H1 (cell line): ENCODE measurements at regions not wholly inside any gene's neighbourhood (a gene's known extent, or its start where the extent isn't known, plus 50 kb on each side); places are given as distances from the start of the nearest gene placed in this dataset.

Experiments
- EZH2 ChIP-seq: fragments of 200-600 bp; sonication (generic); IDR thresholded peaks from 2 replicates; pipeline ENCODE4 v1.7.1; 2012; ENCODE audit warnings: low read depth, mild to moderate bottlenecking, moderate library complexity, low read length, inconsistent platforms; ENCODE audit not compliant: severe bottlenecking
- GTF2F1 ChIP-seq: IDR thresholded peaks from 2 replicates; pipeline ENCODE4 v1.6.1; 2012; ENCODE audit warnings: low read depth, low read length, improper control_type of control experiment, borderline replicate concordance
- POLR2A ChIP-seq, 2 experiments: IDR thresholded peaks; 1 replicate in 1 of 2; 2 replicates in 1 of 2; pipeline ENCODE4 v1.6.1; 2011; ENCODE audit warnings: low read depth in 2 of 2, low read length in 2 of 2, mild to moderate bottlenecking in 2 of 2; ENCODE audit errors: control extremely low read depth in 1 of 2
- SP2 ChIP-seq: IDR thresholded peaks from 2 replicates; pipeline ENCODE4 v1.6.1; 2012; ENCODE audit warnings: mild to moderate bottlenecking, low read length, inconsistent platforms
- TF ChIP-seq, protein P1 (sequence below), 3 experiments: IDR thresholded peaks; 1 replicate in 2 of 3; 2 replicates in 1 of 3; pipeline versions ENCODE4 v1.5.1 to v1.6.1; 2011; ENCODE audit warnings: low read length in 3 of 3, mild to moderate bottlenecking in 3 of 3, inconsistent platforms in 2 of 3, low read depth in 1 of 3, moderate library complexity in 1 of 3; ENCODE audit not compliant: insufficient read depth in 1 of 3; ENCODE audit errors: control extremely low read depth in 1 of 3

DNA sequence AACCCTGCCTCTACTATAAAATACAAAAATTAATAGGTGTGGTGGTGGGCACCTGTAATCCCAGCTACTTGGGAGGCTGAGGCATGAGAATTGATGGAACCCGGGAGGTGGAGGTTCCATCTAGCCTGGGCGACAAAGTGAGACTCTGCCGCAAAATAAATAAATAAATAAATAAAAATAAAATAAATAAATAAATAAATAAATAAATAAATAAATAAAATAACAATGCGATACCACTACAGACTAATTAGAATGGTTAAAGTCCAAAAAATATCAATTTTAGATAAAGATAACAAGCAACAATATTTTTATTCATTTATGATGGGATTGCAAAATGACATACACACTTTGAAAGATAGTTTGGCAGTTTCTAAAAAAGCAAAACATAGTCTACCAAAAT, 1131.5 kb downstream of the SI start:
- TF ChIP-seq GTF2F1 (no peak), POLR2A (IDR thresholded peaks at IDR 0.05; ENCODE audit: control extremely low read depth in 1 of 2, low read depth in 2 of 2, low read length in 2 of 2) (no peak), SP2 (no peak), EZH2 (no peak)
- TF ChIP-seq, protein P1, sequence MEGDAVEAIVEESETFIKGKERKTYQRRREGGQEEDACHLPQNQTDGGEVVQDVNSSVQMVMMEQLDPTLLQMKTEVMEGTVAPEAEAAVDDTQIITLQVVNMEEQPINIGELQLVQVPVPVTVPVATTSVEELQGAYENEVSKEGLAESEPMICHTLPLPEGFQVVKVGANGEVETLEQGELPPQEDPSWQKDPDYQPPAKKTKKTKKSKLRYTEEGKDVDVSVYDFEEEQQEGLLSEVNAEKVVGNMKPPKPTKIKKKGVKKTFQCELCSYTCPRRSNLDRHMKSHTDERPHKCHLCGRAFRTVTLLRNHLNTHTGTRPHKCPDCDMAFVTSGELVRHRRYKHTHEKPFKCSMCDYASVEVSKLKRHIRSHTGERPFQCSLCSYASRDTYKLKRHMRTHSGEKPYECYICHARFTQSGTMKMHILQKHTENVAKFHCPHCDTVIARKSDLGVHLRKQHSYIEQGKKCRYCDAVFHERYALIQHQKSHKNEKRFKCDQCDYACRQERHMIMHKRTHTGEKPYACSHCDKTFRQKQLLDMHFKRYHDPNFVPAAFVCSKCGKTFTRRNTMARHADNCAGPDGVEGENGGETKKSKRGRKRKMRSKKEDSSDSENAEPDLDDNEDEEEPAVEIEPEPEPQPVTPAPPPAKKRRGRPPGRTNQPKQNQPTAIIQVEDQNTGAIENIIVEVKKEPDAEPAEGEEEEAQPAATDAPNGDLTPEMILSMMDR (IDR thresholded peaks at IDR 0.05; ENCODE audit: control extremely low read depth in 1 of 3, insufficient read depth in 1 of 3, low read depth in 1 of 3, low read length in 3 of 3): no peak
